SK-N-SH (cell line): ENCODE measurements at regions not wholly inside any gene's neighbourhood (a gene's known extent, or its start where the extent isn't known, plus 50 kb on each side); places are given as distances from the start of the nearest gene placed in this dataset.
A peak's percentile ranks its signal among the peaks of the same experiment; 100 is the strongest.
"Not testable (repeated sequence)": the region's sequence is repeated elsewhere in the genome, so short reads cannot be mapped to it uniquely, and the experiment has no call there.

Source experiments
- CTCF ChIA-PET: fragments of 300-600, 350-600 bp; formaldehyde crosslinking; extraction: SDS; loops from one replicate; lab custom pipeline; 2021; lab: Yijun Ruan, JAX
- POLR2A ChIA-PET: fragments of 350-600 bp; sonication (Branson Sonifier 250); formaldehyde crosslinking; extraction: SDS; loops from one replicate; lab custom pipeline; 2020; ENCODE audit warnings: antibody characterized with exemption, inconsistent platforms; lab: Yijun Ruan, JAX
- DNase-seq: peaks from one replicate; pipeline ENCODE4 v3.0.0; 2012
- H2AFZ ChIP-seq: fragments of 200-600 bp; sonication (generic); 2 replicates; pipeline ENCODE4 v1.8.1; 2016; ENCODE audit warnings: antibody characterized with exemption, mild to moderate bottlenecking, low read depth
- H3F3A ChIP-seq: fragments of 200-600 bp; sonication (generic); replicated peaks from 2 replicates; pipeline ENCODE3; 2016; ENCODE audit warnings: antibody characterized with exemption, mild to moderate bottlenecking; ENCODE audit not compliant: insufficient read depth
- H3K27ac ChIP-seq, 2 experiments: fragments of 200-500 bp in 1 of 2; fragments of 200-600 bp in 1 of 2; sonication (Bioruptor generic) in 1 of 2; sonication (generic), shearing (Covaris generic) in 1 of 2; 2 replicates each; pipeline versions ENCODE4 v1.5.1 to v1.6.1; 2014 to 2016; ENCODE audit warnings: low read depth in 2 of 2, inconsistent platforms in 1 of 2, low read length in 1 of 2, mild to moderate bottlenecking in 1 of 2, mixed read lengths in 1 of 2
- H3K27me3 ChIP-seq: fragments of 200-600 bp; sonication (generic), shearing (Covaris generic); 2 replicates; pipeline ENCODE4 v1.6.1; 2016; ENCODE audit warnings: mixed run types; ENCODE audit not compliant: insufficient read depth
- H3K36me3 ChIP-seq, 2 experiments: fragments of 200-500 bp in 1 of 2; fragments of 200-600 bp in 1 of 2; sonication (Bioruptor generic) in 1 of 2; sonication (generic) in 1 of 2; replicated peaks in 1 of 2; 2 replicates each; pipeline versions ENCODE3 to v1.5.1; 2014 to 2016; ENCODE audit warnings: low read length in 1 of 2, mild to moderate bottlenecking in 1 of 2; ENCODE audit not compliant: insufficient read depth in 2 of 2, control insufficient read depth in 1 of 2
- H3K4me1 ChIP-seq, 2 experiments: fragments of 200-500 bp in 1 of 2; fragments of 200-600 bp in 1 of 2; sonication (Bioruptor generic) in 1 of 2; sonication (generic), shearing (Covaris generic) in 1 of 2; 2 replicates each; pipeline versions ENCODE4 v1.5.1 to v1.6.1; 2014 to 2016; ENCODE audit warnings: low read depth in 1 of 2, low read length in 1 of 2, mixed run types in 1 of 2; ENCODE audit not compliant: insufficient read depth in 2 of 2, control insufficient read depth in 1 of 2
- H3K4me2 ChIP-seq: fragments of 200-600 bp; sonication (generic), shearing (Covaris generic); 2 replicates; pipeline ENCODE4 v1.6.1; 2017; ENCODE audit warnings: mixed run types
- H3K4me3 ChIP-seq, 2 experiments: fragments of 200-500 bp in 1 of 2; fragments of 200-600 bp in 1 of 2; sonication (Bioruptor generic) in 1 of 2; sonication (generic), shearing (Covaris generic) in 1 of 2; 2 replicates each; pipeline versions ENCODE4 v1.5.1 to v1.8.1; 2014 to 2016; ENCODE audit warnings: low read depth in 2 of 2, inconsistent platforms in 1 of 2, low read length in 1 of 2, mild to moderate bottlenecking in 1 of 2, mixed read lengths in 1 of 2, moderate library complexity in 1 of 2
- H3K79me2 ChIP-seq: fragments of 200-600 bp; sonication (generic); 2 replicates; pipeline ENCODE4 v1.8.1; 2017; ENCODE audit warnings: mild to moderate bottlenecking; ENCODE audit not compliant: insufficient read depth
- H3K9ac ChIP-seq: fragments of 200-600 bp; sonication (generic); 2 replicates; pipeline ENCODE4 v1.6.1; 2017; ENCODE audit warnings: mixed run types
- H3K9me2 ChIP-seq: fragments of 200-600 bp; sonication (generic); 2 replicates; pipeline ENCODE4 v1.6.1; 2017; ENCODE audit warnings: mixed run types
- H3K9me3 ChIP-seq: fragments of 200-600 bp; sonication (generic); 2 replicates; pipeline ENCODE4 v1.6.1; 2017; ENCODE audit warnings: mixed run types, mild to moderate bottlenecking, moderate library complexity
- H4K20me1 ChIP-seq: fragments of 200-600 bp; sonication (generic); 2 replicates; pipeline ENCODE4 v1.6.1; 2017; ENCODE audit warnings: mild to moderate bottlenecking, mixed run types; ENCODE audit not compliant: insufficient read depth
- FOSL2 ChIP-seq: IDR thresholded peaks from 2 replicates; pipeline ENCODE4 v1.4.0; 2012; ENCODE audit warnings: low read depth, mild to moderate bottlenecking, moderate library complexity, borderline replicate concordance
- FOXJ3 ChIP-seq: sonication (generic); formaldehyde crosslinking; IDR thresholded peaks from 2 replicates; pipeline ENCODE4 v1.5.1; 2020; ENCODE audit warnings: mild to moderate bottlenecking, missing genetic modification reagents
- GATA2 ChIP-seq: sonication (generic); formaldehyde crosslinking; IDR thresholded peaks from 2 replicates; pipeline ENCODE4 v1.5.0; 2020; ENCODE audit warnings: mild to moderate bottlenecking, missing genetic modification reagents
- MEF2A ChIP-seq: IDR thresholded peaks from 2 replicates; pipeline ENCODE4 v1.4.0; 2012; ENCODE audit warnings: low read depth, borderline replicate concordance
- NFIC ChIP-seq: IDR thresholded peaks from 2 replicates; pipeline ENCODE4 v1.4.0; 2012; ENCODE audit warnings: borderline replicate concordance
- POLR2AphosphoS5 ChIP-seq: IDR thresholded peaks from 2 replicates; pipeline ENCODE4 v1.6.1; 2012; ENCODE audit warnings: low read depth, low read length
- RAD21 ChIP-seq: IDR thresholded peaks from 2 replicates; pipeline ENCODE4 v1.6.1; 2012; ENCODE audit warnings: mild to moderate bottlenecking, low read length
- RCOR1 ChIP-seq: fragments of 150-350 bp; IDR thresholded peaks from 2 replicates; pipeline ENCODE4 v1.6.1; 2017; ENCODE audit warnings: antibody characterized with exemption, low read length
- RXRA ChIP-seq: IDR thresholded peaks from 2 replicates; pipeline ENCODE4 v1.4.0; 2012; ENCODE audit warnings: low read depth, mild to moderate bottlenecking, borderline replicate concordance
- TCF12 ChIP-seq: IDR thresholded peaks from 2 replicates; pipeline ENCODE4 v1.4.0; 2012
- WGBS: methylation state at CpG from one replicate; pipeline ENCODE4 v1.1.6; 2017; ENCODE audit warnings: low lambda C conversion rate; 5-methylcytosine and 5-hydroxymethylcytosine counted together
- TF ChIP-seq, protein P1 (sequence below): fragments of 150-350 bp; IDR thresholded peaks from 2 replicates; pipeline ENCODE4 v1.6.1; 2016; ENCODE audit warnings: mild to moderate bottlenecking, low read depth, low read length
- TF ChIP-seq, protein P2 (sequence below): IDR thresholded peaks from 2 replicates; pipeline ENCODE4 v1.4.0; 2012; ENCODE audit warnings: low read depth
- TF ChIP-seq, protein P3 (sequence below): IDR thresholded peaks from 2 replicates; pipeline ENCODE4 v1.6.1; 2012; ENCODE audit warnings: mild to moderate bottlenecking, low read depth, low read length, moderate library complexity

DNA sequence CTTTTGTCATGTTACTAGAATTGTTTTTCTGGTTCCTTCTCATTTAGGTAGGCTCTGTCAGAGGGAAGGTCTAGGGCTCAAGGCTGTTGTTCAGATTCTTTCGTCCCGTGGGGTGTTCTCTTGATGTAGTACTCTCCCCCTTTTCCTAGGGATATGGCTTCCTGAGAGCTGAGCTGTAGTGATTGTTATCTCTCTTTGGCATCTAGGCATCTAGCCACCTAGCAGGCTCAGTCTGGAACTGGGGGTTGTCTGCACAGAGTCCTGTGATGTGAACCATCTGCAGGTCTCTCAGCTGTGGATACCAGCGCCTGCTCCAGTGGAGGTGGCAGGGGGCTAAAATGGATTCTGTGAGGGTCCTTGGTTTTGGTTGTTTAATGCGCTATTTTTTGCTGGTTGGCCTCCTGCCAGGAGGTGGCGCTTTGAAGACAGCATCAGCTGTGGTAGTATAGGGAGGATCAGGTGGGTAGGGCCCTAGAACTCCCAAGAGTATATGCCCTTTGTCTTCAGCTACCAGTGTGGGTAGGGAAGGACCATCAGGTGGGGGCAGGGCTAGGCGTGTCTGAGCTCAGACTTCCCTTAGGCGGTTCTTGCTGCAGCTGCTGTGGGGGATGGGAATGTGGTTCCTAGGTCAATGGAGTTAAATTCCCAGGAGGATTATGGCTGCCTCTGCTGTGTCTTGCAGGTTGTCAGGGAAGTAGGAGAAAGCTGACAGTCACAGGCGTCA, 78.1 kb upstream of the RAB40AL start:
- H3K4me1 ChIP-seq, H3K9ac ChIP-seq, POLR2A ChIA-PET, H3K9me3 ChIP-seq, H3K79me2 ChIP-seq, H4K20me1 ChIP-seq, H3K9me2 ChIP-seq, H3K27ac ChIP-seq, H3K27me3 ChIP-seq, H3F3A ChIP-seq, H2AFZ ChIP-seq, DNase-seq, H3K4me3 ChIP-seq, H3K4me2 ChIP-seq: not testable (repeated sequence)
- TF ChIP-seq RXRA (0 out of 2 replicates have a peak, but pooled peaks have one; percentile 11), NFIC (peak; percentile 15; the same call in 1 of the 2 replicates), TCF12 (peak; percentile 63), GATA2 (CRISPR knock-in tag) (peak; percentile 45)
- CTCF ChIA-PET, result interaction anchor here (1.3 to 1.5 kb wide), 3 partner anchors 23 to 1442 kb away, joined by 3 to 10 read pairs (median 5); no protein-coding TSS in a partner anchor
- H3K36me3 ChIP-seq, result peaks cover 2 to 30% of the 10 kb centered on the region in 2 experiments
- WGBS, result 76% methylated on average over 8 of the region's 8 CpGs

DNA sequence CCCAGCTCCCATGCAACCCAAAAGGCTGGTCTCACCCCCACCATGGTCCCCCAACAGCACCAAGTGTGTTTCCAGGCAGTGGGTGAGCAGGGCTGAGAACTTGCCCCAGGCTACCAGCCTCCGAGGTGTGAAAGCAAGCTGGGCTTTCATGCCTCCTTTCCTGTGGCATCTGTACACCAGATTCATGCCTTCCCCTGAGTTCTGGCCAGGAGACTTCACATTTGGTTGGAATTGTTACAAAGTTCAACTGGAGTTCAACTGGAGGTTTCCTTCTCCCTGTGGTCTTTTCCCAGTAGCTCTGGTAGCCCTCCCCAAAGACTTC, 77.6 kb upstream of the RAB40AL start:
- no peak for DNase-seq
- Histone ChIP-seq H2AFZ (no peak overlapping the region), H3K9me2 (no peaks in the 10 kb centered on the region), H3K79me2 (no peaks in the 10 kb centered on the region), H3F3A (peaks cover 5% of the 10 kb centered on the region), H3K36me3 (peaks cover 2 to 28% of the 10 kb centered on the region in 2 experiments), H3K9ac (no peak overlapping the region), H3K4me1 (peaks cover 0 to 5% of the 10 kb centered on the region in 2 experiments; a peak in 1 of 4 replicates), H3K27me3 (no peaks in the 10 kb centered on the region), H4K20me1 (no peaks in the 10 kb centered on the region), H3K9me3 (no peaks in the 10 kb centered on the region), H3K27ac (no peak overlapping the region), H3K4me3 (no peak overlapping the region), H3K4me2 (no peak overlapping the region)
- WGBS, result 80% methylated on average over 1 of the region's 1 CpG
- CTCF ChIA-PET, result interaction anchor here (1.3 to 1.5 kb wide), 3 partner anchors 24 to 1442 kb away, joined by 3 to 10 read pairs (median 5); no protein-coding TSS in a partner anchor
- POLR2A ChIA-PET, result no interaction called here
- TF ChIP-seq RCOR1 (no peak), FOSL2 (no peak), POLR2AphosphoS5 (no peak), FOXJ3 (no peak), RAD21 (no peak), MEF2A (no peak), RXRA (no peak)
- TF ChIP-seq, protein P1, sequence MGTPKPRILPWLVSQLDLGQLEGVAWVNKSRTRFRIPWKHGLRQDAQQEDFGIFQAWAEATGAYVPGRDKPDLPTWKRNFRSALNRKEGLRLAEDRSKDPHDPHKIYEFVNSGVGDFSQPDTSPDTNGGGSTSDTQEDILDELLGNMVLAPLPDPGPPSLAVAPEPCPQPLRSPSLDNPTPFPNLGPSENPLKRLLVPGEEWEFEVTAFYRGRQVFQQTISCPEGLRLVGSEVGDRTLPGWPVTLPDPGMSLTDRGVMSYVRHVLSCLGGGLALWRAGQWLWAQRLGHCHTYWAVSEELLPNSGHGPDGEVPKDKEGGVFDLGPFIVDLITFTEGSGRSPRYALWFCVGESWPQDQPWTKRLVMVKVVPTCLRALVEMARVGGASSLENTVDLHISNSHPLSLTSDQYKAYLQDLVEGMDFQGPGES, result no peak
- TF ChIP-seq, protein P2, sequence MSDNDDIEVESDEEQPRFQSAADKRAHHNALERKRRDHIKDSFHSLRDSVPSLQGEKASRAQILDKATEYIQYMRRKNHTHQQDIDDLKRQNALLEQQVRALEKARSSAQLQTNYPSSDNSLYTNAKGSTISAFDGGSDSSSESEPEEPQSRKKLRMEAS, result no peak
- TF ChIP-seq, protein P3, sequence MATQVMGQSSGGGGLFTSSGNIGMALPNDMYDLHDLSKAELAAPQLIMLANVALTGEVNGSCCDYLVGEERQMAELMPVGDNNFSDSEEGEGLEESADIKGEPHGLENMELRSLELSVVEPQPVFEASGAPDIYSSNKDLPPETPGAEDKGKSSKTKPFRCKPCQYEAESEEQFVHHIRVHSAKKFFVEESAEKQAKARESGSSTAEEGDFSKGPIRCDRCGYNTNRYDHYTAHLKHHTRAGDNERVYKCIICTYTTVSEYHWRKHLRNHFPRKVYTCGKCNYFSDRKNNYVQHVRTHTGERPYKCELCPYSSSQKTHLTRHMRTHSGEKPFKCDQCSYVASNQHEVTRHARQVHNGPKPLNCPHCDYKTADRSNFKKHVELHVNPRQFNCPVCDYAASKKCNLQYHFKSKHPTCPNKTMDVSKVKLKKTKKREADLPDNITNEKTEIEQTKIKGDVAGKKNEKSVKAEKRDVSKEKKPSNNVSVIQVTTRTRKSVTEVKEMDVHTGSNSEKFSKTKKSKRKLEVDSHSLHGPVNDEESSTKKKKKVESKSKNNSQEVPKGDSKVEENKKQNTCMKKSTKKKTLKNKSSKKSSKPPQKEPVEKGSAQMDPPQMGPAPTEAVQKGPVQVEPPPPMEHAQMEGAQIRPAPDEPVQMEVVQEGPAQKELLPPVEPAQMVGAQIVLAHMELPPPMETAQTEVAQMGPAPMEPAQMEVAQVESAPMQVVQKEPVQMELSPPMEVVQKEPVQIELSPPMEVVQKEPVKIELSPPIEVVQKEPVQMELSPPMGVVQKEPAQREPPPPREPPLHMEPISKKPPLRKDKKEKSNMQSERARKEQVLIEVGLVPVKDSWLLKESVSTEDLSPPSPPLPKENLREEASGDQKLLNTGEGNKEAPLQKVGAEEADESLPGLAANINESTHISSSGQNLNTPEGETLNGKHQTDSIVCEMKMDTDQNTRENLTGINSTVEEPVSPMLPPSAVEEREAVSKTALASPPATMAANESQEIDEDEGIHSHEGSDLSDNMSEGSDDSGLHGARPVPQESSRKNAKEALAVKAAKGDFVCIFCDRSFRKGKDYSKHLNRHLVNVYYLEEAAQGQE, result no peak
